ENCODE measurements at regions not wholly inside any gene's neighbourhood (a gene's known extent, or its start where the extent isn't known, plus 50 kb on each side); places are given as distances from the start of the nearest gene placed in this dataset.

DNA sequence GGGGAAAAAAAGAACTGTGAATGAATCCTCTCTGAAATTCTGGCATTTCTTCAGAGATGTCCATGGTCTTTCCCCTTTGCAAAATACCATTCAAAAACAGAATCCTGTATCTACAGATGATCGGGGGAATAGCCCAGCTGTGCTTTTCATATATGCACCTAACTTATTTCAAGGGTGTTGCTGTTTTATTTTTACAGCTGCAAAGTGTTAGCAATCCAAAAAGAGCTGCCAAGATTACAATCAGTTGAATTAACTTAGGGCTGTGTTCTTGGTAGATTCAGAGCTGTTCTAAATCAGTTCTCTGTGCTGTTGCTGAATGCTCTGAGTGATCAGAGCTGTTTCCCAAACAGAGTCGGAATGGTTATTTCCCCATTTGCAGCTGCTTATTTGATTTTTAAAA, 175.7 kb upstream of the SEMA6D start:
- no peak overlapping the region for H3K4me3 ChIP-seq (ENCODE audit: low read length in 3 of 3)
- no peaks in the 10 kb centered on the region for H3K36me3 ChIP-seq (ENCODE audit: control insufficient read depth in 2 of 3, insufficient read depth in 3 of 3, low read length in 3 of 3)
- no peak overlapping the region for H3K9ac ChIP-seq (ENCODE audit: low read length in 3 of 3)
- H3K27me3 ChIP-seq (ENCODE audit: control insufficient read depth, insufficient read depth, low read length) = no peaks in the 10 kb centered on the region
- DNase-seq (peak in 1 of 5 donors; percentile 36), FAIRE-seq (no peak)
- no peaks in the 10 kb centered on the region for H3K4me1 ChIP-seq (ENCODE audit: control insufficient read depth in 2 of 3, insufficient read depth in 2 of 3, low read depth in 1 of 3, low read length in 3 of 3)
- no peak overlapping the region for H3K27ac ChIP-seq (ENCODE audit: low read depth in 2 of 2, low read length in 2 of 2)
- no peak for TF ChIP-seq CTCF (IDR thresholded peaks at IDR 0.05; ENCODE audit: borderline replicate concordance, extremely low read depth, insufficient read depth)
- intact Hi-C loops (cut with DNase I) = no loop called here
- H3K9me3 ChIP-seq (ENCODE audit: control insufficient read depth in 2 of 3, insufficient read depth in 1 of 3, low read length in 3 of 3) = no peaks in the 10 kb centered on the region

- intact Hi-C loops (cut with DNase I) = no loop called here
- no peak overlapping the region for H3K9ac ChIP-seq (ENCODE audit: low read length in 3 of 3)
- no peaks in the 10 kb centered on the region for H3K36me3 ChIP-seq (ENCODE audit: control insufficient read depth in 2 of 3, insufficient read depth in 3 of 3, low read length in 3 of 3)
- no peak for DNase-seq
- H3K27ac ChIP-seq (ENCODE audit: low read depth in 2 of 2, low read length in 2 of 2) = no peak overlapping the region
- FAIRE-seq = no peak
- TF ChIP-seq CTCF (IDR thresholded peaks at IDR 0.05; ENCODE audit: borderline replicate concordance, extremely low read depth, insufficient read depth) = no peak
- no peaks in the 10 kb centered on the region for H3K9me3 ChIP-seq (ENCODE audit: control insufficient read depth in 2 of 3, insufficient read depth in 1 of 3, low read length in 3 of 3)
- no peak overlapping the region for H3K4me3 ChIP-seq (ENCODE audit: low read length in 3 of 3)
- H3K27me3 ChIP-seq (ENCODE audit: control insufficient read depth, insufficient read depth, low read length) = no peaks in the 10 kb centered on the region
- no peaks in the 10 kb centered on the region for H3K4me1 ChIP-seq (ENCODE audit: control insufficient read depth in 2 of 3, insufficient read depth in 2 of 3, low read depth in 1 of 3, low read length in 3 of 3)
Measured at GRCh38 chr15:47542312-47542989, 174.9 kb upstream of the SEMA6D start.

- H3K36me3 ChIP-seq (ENCODE audit: control insufficient read depth in 2 of 3, insufficient read depth in 3 of 3, low read length in 3 of 3) = no peaks in the 10 kb centered on the region
- H3K27me3 ChIP-seq (ENCODE audit: control insufficient read depth, insufficient read depth, low read length) = no peaks in the 10 kb centered on the region
- no peaks in the 10 kb centered on the region for H3K9me3 ChIP-seq (ENCODE audit: control insufficient read depth in 2 of 3, insufficient read depth in 1 of 3, low read length in 3 of 3)
- no peak overlapping the region for H3K27ac ChIP-seq (ENCODE audit: low read depth in 2 of 2, low read length in 2 of 2)
- no peak for DNase-seq
- H3K4me3 ChIP-seq (ENCODE audit: low read length in 3 of 3) = no peak overlapping the region
- no peak overlapping the region for H3K9ac ChIP-seq (ENCODE audit: low read length in 3 of 3)
- no peak for FAIRE-seq
- no peaks in the 10 kb centered on the region for H3K4me1 ChIP-seq (ENCODE audit: control insufficient read depth in 2 of 3, insufficient read depth in 2 of 3, low read depth in 1 of 3, low read length in 3 of 3)
- intact Hi-C loops (cut with DNase I) = no loop called here
- no peak for TF ChIP-seq CTCF (IDR thresholded peaks at IDR 0.05; ENCODE audit: borderline replicate concordance, extremely low read depth, insufficient read depth)
Measured at GRCh38 chr15:47548231-47548630, 169.1 kb upstream of the SEMA6D start.

DNA sequence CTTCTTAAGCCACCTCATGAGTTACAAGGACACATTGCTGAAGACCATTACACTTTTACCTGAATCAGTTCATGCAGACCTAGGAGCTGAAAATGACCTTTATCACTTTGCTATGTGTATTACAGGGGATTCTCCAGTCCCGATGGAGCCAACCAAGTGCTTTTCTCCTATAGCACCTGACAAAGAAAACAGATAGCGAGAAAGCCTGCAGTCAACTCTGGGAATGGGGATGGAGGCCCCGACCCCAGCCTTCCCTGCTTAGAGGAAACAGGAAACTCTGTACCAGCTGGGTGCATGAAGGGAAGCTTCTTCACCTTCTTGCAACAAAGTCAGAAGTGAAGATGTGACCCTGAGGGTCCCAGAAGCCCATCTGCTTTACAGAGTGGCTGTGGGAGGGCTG, 168.3 kb upstream of the SEMA6D start:
- FAIRE-seq (no peak), DNase-seq (no peak)
- H3K36me3 ChIP-seq (ENCODE audit: control insufficient read depth in 2 of 3, insufficient read depth in 3 of 3, low read length in 3 of 3) = no peaks in the 10 kb centered on the region
- intact Hi-C loops (cut with DNase I) = no loop called here
- no peaks in the 10 kb centered on the region for H3K4me1 ChIP-seq (ENCODE audit: control insufficient read depth in 2 of 3, insufficient read depth in 2 of 3, low read depth in 1 of 3, low read length in 3 of 3)
- no peak overlapping the region for H3K27ac ChIP-seq (ENCODE audit: low read depth in 2 of 2, low read length in 2 of 2)
- no peak for TF ChIP-seq CTCF (IDR thresholded peaks at IDR 0.05; ENCODE audit: borderline replicate concordance, extremely low read depth, insufficient read depth)
- H3K4me3 ChIP-seq (ENCODE audit: low read length in 3 of 3) = no peak overlapping the region
- H3K9me3 ChIP-seq (ENCODE audit: control insufficient read depth in 2 of 3, insufficient read depth in 1 of 3, low read length in 3 of 3) = no peaks in the 10 kb centered on the region
- H3K27me3 ChIP-seq (ENCODE audit: control insufficient read depth, insufficient read depth, low read length) = no peaks in the 10 kb centered on the region
- H3K9ac ChIP-seq (ENCODE audit: low read length in 3 of 3) = no peak overlapping the region
